GM18517 (cell line): ENCODE measurements at regions not wholly inside any gene's neighbourhood (a gene's known extent, or its start where the extent isn't known, plus 50 kb on each side); places are given as distances from the start of the nearest gene placed in this dataset.

Source experiments
- ATAC-seq: cut with Tn5 transposase; IDR thresholded peaks from one replicate; pipeline ENCODE4 v1.9.1; 2021; ENCODE audit warnings: mild to moderate bottlenecking, moderate library complexity; ENCODE audit not compliant: unreplicated experiment

GRCh38 chr3:176574786-176575185 is 622.5 kb downstream of the TBL1XR1 start:
- ATAC-seq, result no peak

- ATAC-seq, result no peak
These were observed 625.4 kb downstream of the TBL1XR1 start for GRCh38 chr3:176571926-176572325.

GRCh38 chr3:176570992-176571391 is 626.3 kb downstream of the TBL1XR1 start:
- ATAC-seq, result no peak

GRCh38 chr3:176568189-176568588 is 629.1 kb downstream of the TBL1XR1 start:
- ATAC-seq, result no peak

- no peak for ATAC-seq
These were observed 630.5 kb downstream of the TBL1XR1 start for GRCh38 chr3:176566757-176567156.

GRCh38 chr3:176562331-176562730 is 635.0 kb downstream of the TBL1XR1 start:
- ATAC-seq, result no peak

- ATAC-seq, result no peak
These were observed 635.5 kb downstream of the TBL1XR1 start for GRCh38 chr3:176561826-176562225.

GRCh38 chr3:176554791-176555654 is 642.3 kb downstream of the TBL1XR1 start:
- ATAC-seq, result no peak

GRCh38 chr3:176554264-176554663 is 643.0 kb downstream of the TBL1XR1 start:
- no peak for ATAC-seq

- no peak for ATAC-seq
These were observed 670.3 kb downstream of the TBL1XR1 start for GRCh38 chr3:176526942-176527341.

- no peak for ATAC-seq
These were observed 671.1 kb downstream of the TBL1XR1 start for GRCh38 chr3:176526225-176526624.

- ATAC-seq, result no peak
These were observed 674.2 kb downstream of the TBL1XR1 start for GRCh38 chr3:176523114-176523513.

- ATAC-seq, result no peak
These were observed 674.8 kb downstream of the TBL1XR1 start for GRCh38 chr3:176522436-176522835.

- ATAC-seq, result no peak
These were observed 675.6 kb downstream of the TBL1XR1 start for GRCh38 chr3:176521531-176522175.

GRCh38 chr3:176514297-176514696 is 683.0 kb downstream of the TBL1XR1 start:
- no peak for ATAC-seq

- no peak for ATAC-seq
These were observed 683.7 kb downstream of the TBL1XR1 start for GRCh38 chr3:176513604-176514003.

- ATAC-seq, result no peak
These were observed 685.2 kb downstream of the TBL1XR1 start for GRCh38 chr3:176512037-176512436.

GRCh38 chr3:176510097-176510496 is 687.2 kb downstream of the TBL1XR1 start:
- ATAC-seq, result no peak

- no peak for ATAC-seq
These were observed 691.2 kb downstream of the TBL1XR1 start for GRCh38 chr3:176505878-176506621.

GRCh38 chr3:176491084-176491483 is 706.2 kb downstream of the TBL1XR1 start:
- ATAC-seq, result no peak

- no peak for ATAC-seq
These were observed 706.9 kb downstream of the TBL1XR1 start for GRCh38 chr3:176490357-176490756.

- ATAC-seq, result no peak
These were observed 718.0 kb downstream of the TBL1XR1 start for GRCh38 chr3:176479248-176479647.
